B cell (primary cell): ENCODE measurements at regions not wholly inside any gene's neighbourhood (a gene's known extent, or its start where the extent isn't known, plus 50 kb on each side); places are given as distances from the start of the nearest gene placed in this dataset.

Source experiments
- ATAC-seq: fragments of 200-7000 bp; cut with Tn5 transposase; one replicate; pipeline ENCODE4 v1.10.0; 2021; ENCODE audit warnings: low read depth, mild to moderate bottlenecking, moderate number of reproducible peaks, moderate library complexity
- CTCF ChIA-PET: fragments of 350-600 bp; sonication (Branson Sonifier 250); formaldehyde crosslinking; loops from one replicate; lab custom pipeline; 2021; ENCODE audit warnings: antibody characterized with exemption, inconsistent platforms; lab: Charles Lee
- POLR2A ChIA-PET: fragments of 350-600 bp; sonication (Branson Sonifier 250); formaldehyde crosslinking; loops from one replicate; lab custom pipeline; 2021; ENCODE audit warnings: antibody characterized with exemption; lab: Charles Lee
- DNase-seq: peaks from one replicate; pipeline ENCODE4 v3.0.0; 2013
- H2AFZ ChIP-seq: 2 replicates; pipeline ENCODE4 v1.6.1; 2012; ENCODE audit warnings: mild to moderate bottlenecking, low read depth, low read length; ENCODE audit not compliant: insufficient read depth, poor library complexity, severe bottlenecking
- H3K27ac ChIP-seq, 2 donors: 1 replicate in 1 of 2; 2 replicates in 1 of 2; pipeline ENCODE4 v1.5.1; 2012 to 2013; ENCODE audit warnings: low read length in 2 of 2, mild to moderate bottlenecking in 2 of 2, moderate library complexity in 1 of 2
- H3K27me3 ChIP-seq, 4 experiments: fragments of 200-600 bp in 1 of 4; sonication (generic) in 1 of 4; replicated peaks in 1 of 4; 1 replicate in 2 of 4; 2 replicates in 2 of 4; pipeline versions ENCODE4 v1.6.1 to v1.7.0; 2013 to 2016; ENCODE audit warnings: low read length in 3 of 4, mild to moderate bottlenecking in 2 of 4, mixed read lengths in 1 of 4, moderate library complexity in 1 of 4; ENCODE audit not compliant: insufficient read depth in 4 of 4, control insufficient read depth in 3 of 4; ENCODE audit errors: control extremely low read depth in 1 of 4
- H3K36me3 ChIP-seq, 2 experiments: replicated peaks in 1 of 2; 1 replicate in 1 of 2; 2 replicates in 1 of 2; pipeline versions ENCODE4 v1.6.1 to v1.7.1; 2013; ENCODE audit warnings: low read length in 1 of 2; ENCODE audit not compliant: insufficient read depth in 2 of 2, control insufficient read depth in 1 of 2; ENCODE audit errors: control extremely low read depth in 1 of 2, extremely low read depth in 1 of 2
- H3K4me1 ChIP-seq, 2 donors: fragments of 200-600 bp in 1 of 2; sonication (generic) in 1 of 2; 1 replicate in 1 of 2; 2 replicates in 1 of 2; pipeline versions ENCODE4 v1.5.1 to v1.6.1; 2013 to 2017; ENCODE audit warnings: low read length in 2 of 2; ENCODE audit not compliant: control insufficient read depth in 2 of 2, insufficient read depth in 2 of 2
- H3K4me2 ChIP-seq: replicated peaks from 2 replicates; pipeline ENCODE3; 2012; ENCODE audit warnings: mild to moderate bottlenecking, low read depth, low read length; ENCODE audit not compliant: poor library complexity, severe bottlenecking
- H3K4me3 ChIP-seq, 5 experiments: fragments of 200-600 bp in 1 of 5; sonication (generic) in 1 of 5; 1 replicate in 3 of 5; 2 replicates in 2 of 5; pipeline versions ENCODE4 v1.5.1 to v1.7.0; 2011 to 2016; ENCODE audit warnings: low read length in 4 of 5, mild to moderate bottlenecking in 4 of 5, low read depth in 2 of 5, control low read depth in 1 of 5, moderate library complexity in 1 of 5; ENCODE audit not compliant: insufficient read depth in 1 of 5; ENCODE audit errors: control extremely low read depth in 1 of 5, extremely low read depth in 1 of 5
- H3K79me2 ChIP-seq: fragments of 200-600 bp; sonication (generic); one replicate; pipeline ENCODE4 v1.6.0; 2016; ENCODE audit warnings: low read length; ENCODE audit not compliant: control insufficient read depth, insufficient read depth
- H3K9ac ChIP-seq: fragments of 200-600 bp; sonication (generic); 2 replicates; pipeline ENCODE4 v1.6.1; 2017; ENCODE audit warnings: mild to moderate bottlenecking, low read length, moderate library complexity
- H3K9me3 ChIP-seq, 3 donors: one replicate each; pipeline versions ENCODE4 v1.6.1 to v1.7.1; 2013; ENCODE audit warnings: low read length in 2 of 3; ENCODE audit not compliant: control insufficient read depth in 2 of 3, insufficient read depth in 1 of 3; ENCODE audit errors: control extremely low read depth in 1 of 3
- H4K20me1 ChIP-seq: 2 replicates; pipeline ENCODE4 v1.6.0; 2012; ENCODE audit warnings: mild to moderate bottlenecking, low read length; ENCODE audit not compliant: insufficient read depth, control insufficient read depth, poor library complexity, severe bottlenecking
- H3K27ac Mint-ChIP-seq: one replicate; pipeline ENCODE4 v1.8.0; 2021; ENCODE audit warnings: mixed read lengths
- H3K27me3 Mint-ChIP-seq: one replicate; pipeline ENCODE4 v1.8.0; 2021; ENCODE audit warnings: mixed read lengths
- H3K4me1 Mint-ChIP-seq: one replicate; pipeline ENCODE4 v1.8.0; 2021; ENCODE audit warnings: mixed read lengths
- H3K4me3 Mint-ChIP-seq: one replicate; pipeline ENCODE4 v1.8.0; 2021; ENCODE audit warnings: mixed read lengths
- H3K9me3 Mint-ChIP-seq: one replicate; pipeline ENCODE4 v1.8.0; 2022; ENCODE audit warnings: mixed read lengths; ENCODE audit not compliant: insufficient read depth
- CTCF ChIP-seq: fragments of 200-600 bp; IDR thresholded peaks from one replicate; pipeline ENCODE4 v1.8.0; 2022; ENCODE audit warnings: antibody characterized with exemption, mild to moderate bottlenecking
- EZH2 ChIP-seq: IDR thresholded peaks from 2 replicates; pipeline ENCODE4 v1.6.1; 2012; ENCODE audit warnings: borderline replicate concordance, low read depth, mild to moderate bottlenecking, moderate library complexity, low read length; ENCODE audit not compliant: insufficient read depth, poor library complexity, severe bottlenecking
- WGBS: methylation state at CpG from one replicate; pipeline ENCODE4 v1.1.5; 2013; ENCODE audit warnings: missing lambda C conversion rate; ENCODE audit not compliant: insufficient coverage; 5-methylcytosine and 5-hydroxymethylcytosine counted together
- intact Hi-C: fragments of 100-400 bp; cut with micrococcal nuclease; formaldehyde crosslinking; loops from one replicate; pipeline ENCODE4 v1.10.0; 2022

GRCh38 chr6:50589751-50590470 lies 123.4 kb upstream of the TFAP2D start:
- no peaks in the 10 kb centered on the region for H3K4me1 ChIP-seq
- POLR2A ChIA-PET = no interaction called here
- no peak overlapping the region for H2AFZ ChIP-seq
- H3K9me3 ChIP-seq = peaks cover 0 to 4% (median 0%) of the 10 kb centered on the region in 3 donors
- WGBS = no CpG with 5 or more reads among the region's 5 CpGs
- no peaks in the 10 kb centered on the region for H4K20me1 ChIP-seq
- H3K4me3 ChIP-seq = no peak overlapping the region
- Mint-ChIP-seq H3K4me1 (no peaks in the 10 kb centered on the region), H3K4me3 (no peak overlapping the region), H3K9me3 (no peaks in the 10 kb centered on the region), H3K27ac (no peak overlapping the region), H3K27me3 (no peaks in the 10 kb centered on the region)
- no peak overlapping the region for H3K9ac ChIP-seq
- CTCF ChIA-PET = no interaction called here
- ATAC-seq = no peak
- H3K36me3 ChIP-seq = no peaks in the 10 kb centered on the region
- no peaks in the 10 kb centered on the region for H3K79me2 ChIP-seq
- no peak overlapping the region for H3K4me2 ChIP-seq
- TF ChIP-seq EZH2 = no peak
- TF ChIP-seq CTCF = no peak
- H3K27ac ChIP-seq = no peak overlapping the region
- no peaks in the 10 kb centered on the region for H3K27me3 ChIP-seq
- intact Hi-C loops = no loop called here
- no peak for DNase-seq

GRCh38 chr6:50591135-50591534 lies 122.2 kb upstream of the TFAP2D start:
- CTCF ChIA-PET = interaction anchor here (1.5 kb wide), 1 partner anchor 11 kb away, joined by 4 read pairs; no protein-coding TSS in a partner anchor
- Histone ChIP-seq H3K4me3 (no peak overlapping the region), H3K9ac (no peak overlapping the region), H3K27ac (no peak overlapping the region), H4K20me1 (no peaks in the 10 kb centered on the region), H3K4me1 (no peaks in the 10 kb centered on the region), H2AFZ (no peak overlapping the region), H3K4me2 (no peak overlapping the region), H3K79me2 (no peaks in the 10 kb centered on the region), H3K9me3 (peaks cover 0 to 1% (median 0%) of the 10 kb centered on the region in 3 donors), H3K36me3 (no peaks in the 10 kb centered on the region), H3K27me3 (no peaks in the 10 kb centered on the region)
- no peaks in the 10 kb centered on the region for H3K9me3 Mint-ChIP-seq
- 69% methylated on average over 2 of the region's 4 CpGs for WGBS
- H3K4me1 Mint-ChIP-seq = no peaks in the 10 kb centered on the region
- POLR2A ChIA-PET = no interaction called here
- intact Hi-C loops = no loop called here
- no peaks in the 10 kb centered on the region for H3K27me3 Mint-ChIP-seq
- H3K4me3 Mint-ChIP-seq = no peak overlapping the region
- no peak overlapping the region for H3K27ac Mint-ChIP-seq
- DNase-seq (no peak), ATAC-seq (no peak)
- TF ChIP-seq EZH2 = no peak
- TF ChIP-seq CTCF = no peak
